GM21423 (cell line): ENCODE measurements at regions not wholly inside any gene's neighbourhood (a gene's known extent, or its start where the extent isn't known, plus 50 kb on each side); places are given as distances from the start of the nearest gene placed in this dataset.

Source experiments
- ATAC-seq: cut with Tn5 transposase; IDR thresholded peaks from one replicate; pipeline ENCODE4 v1.9.1; 2021; ENCODE audit warnings: mild to moderate bottlenecking, moderate library complexity; ENCODE audit not compliant: unreplicated experiment

- no peak for ATAC-seq
Measured at GRCh38 chr4:4606321-4606720, 64.5 kb upstream of the STX18 start.

GRCh38 chr4:4605849-4606248 is 64.0 kb upstream of the STX18 start:
- no peak for ATAC-seq

GRCh38 chr4:4603592-4603991 is 61.7 kb upstream of the STX18 start:
- ATAC-seq: no peak

- no peak for ATAC-seq
Measured at GRCh38 chr4:4603067-4603466, 61.2 kb upstream of the STX18 start.

GRCh38 chr4:4602468-4602867 is 60.6 kb upstream of the STX18 start:
- no peak for ATAC-seq

- no peak for ATAC-seq
Measured at GRCh38 chr4:4601803-4602369, 60.0 kb upstream of the STX18 start.

- ATAC-seq: no peak
Measured at GRCh38 chr4:4599481-4600275, 57.8 kb upstream of the STX18 start.

- ATAC-seq: no peak
Measured at GRCh38 chr4:4598851-4599411, 57.1 kb upstream of the STX18 start.

- no peak for ATAC-seq
Measured at GRCh38 chr4:4596720-4597119, 54.9 kb upstream of the STX18 start.

GRCh38 chr4:4595252-4595651 is 53.4 kb upstream of the STX18 start:
- ATAC-seq: no peak

- no peak for ATAC-seq
Measured at GRCh38 chr4:4594285-4594920, 52.6 kb upstream of the STX18 start.

GRCh38 chr4:4593596-4594284 is 51.9 kb upstream of the STX18 start:
- ATAC-seq: no peak

GRCh38 chr4:4592414-4592813 is 50.6 kb upstream of the STX18 start:
- ATAC-seq: no peak
